SIG-M5 treated with dmso at 0.1 percent for 504 hours (cell line): ENCODE measurements at regions not wholly inside any gene's neighbourhood (a gene's known extent, or its start where the extent isn't known, plus 50 kb on each side); places are given as distances from the start of the nearest gene placed in this dataset.
"Not testable (repeated sequence)": the region's sequence is repeated elsewhere in the genome, so short reads cannot be mapped to it uniquely, and the experiment has no call there.

Experiments used
- DNase-seq: peaks from one replicate; lab custom pipeline; 2025; ENCODE audit not compliant: unreplicated experiment; lab: John Stamatoyannopoulos, UW

DNA sequence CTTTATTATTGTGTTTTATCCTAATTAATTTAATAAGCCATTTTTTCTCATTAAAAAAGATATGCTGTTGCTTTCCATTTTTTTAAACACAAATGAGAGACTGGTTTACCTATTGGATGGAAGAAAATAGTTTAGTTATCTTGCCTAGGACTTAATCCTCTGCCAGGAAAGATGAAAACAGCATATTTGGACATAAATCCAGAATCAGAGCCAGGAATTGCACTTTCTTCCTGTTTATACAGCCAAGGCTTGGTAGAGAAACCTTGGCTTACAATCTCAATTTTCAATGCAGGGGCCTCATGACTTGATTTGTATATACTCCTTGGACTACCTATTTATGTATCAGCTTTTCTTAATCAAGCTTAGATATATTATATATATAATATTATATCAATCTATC is 618.8 kb upstream of the SEMA3D start:
- DNase-seq: no peak

DNA sequence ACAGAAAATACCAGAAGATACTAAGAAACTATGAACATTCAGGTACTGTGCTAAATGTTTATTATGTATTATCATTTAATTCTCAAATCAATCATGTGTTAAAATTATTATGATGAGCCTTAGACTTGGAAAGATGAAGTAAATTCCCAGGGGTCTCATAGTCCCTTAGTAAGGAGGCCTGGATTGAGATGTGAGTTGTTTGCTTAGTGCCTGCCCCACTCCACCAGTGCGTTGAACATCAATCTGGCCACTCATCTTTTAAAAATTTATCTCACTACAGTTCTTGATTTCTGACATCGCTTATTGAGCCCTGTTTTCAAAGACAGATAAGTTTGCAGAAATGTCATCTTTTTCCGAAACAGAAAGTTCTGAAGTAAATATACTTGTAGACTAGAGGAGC is 618.4 kb upstream of the SEMA3D start:
- DNase-seq: no peak

DNA sequence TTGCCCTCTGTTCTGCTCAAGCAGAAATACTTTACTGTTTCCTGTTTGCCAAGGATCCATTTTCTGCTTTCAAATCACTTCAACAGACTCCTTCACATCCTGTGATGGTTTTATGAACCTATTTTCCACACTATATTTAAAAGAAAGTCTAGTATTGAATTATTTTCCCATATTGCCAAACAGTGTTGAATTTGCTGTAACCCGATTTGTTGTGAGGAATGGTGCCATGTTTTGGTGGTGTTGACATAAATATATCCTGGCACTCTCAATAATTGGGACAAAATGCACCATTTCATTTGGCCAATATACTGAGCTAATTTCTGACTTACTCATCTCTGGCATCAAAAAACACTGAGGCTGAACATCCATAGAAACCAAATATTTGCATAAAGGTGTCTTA is 615.4 kb upstream of the SEMA3D start:
- no peak for DNase-seq

DNA sequence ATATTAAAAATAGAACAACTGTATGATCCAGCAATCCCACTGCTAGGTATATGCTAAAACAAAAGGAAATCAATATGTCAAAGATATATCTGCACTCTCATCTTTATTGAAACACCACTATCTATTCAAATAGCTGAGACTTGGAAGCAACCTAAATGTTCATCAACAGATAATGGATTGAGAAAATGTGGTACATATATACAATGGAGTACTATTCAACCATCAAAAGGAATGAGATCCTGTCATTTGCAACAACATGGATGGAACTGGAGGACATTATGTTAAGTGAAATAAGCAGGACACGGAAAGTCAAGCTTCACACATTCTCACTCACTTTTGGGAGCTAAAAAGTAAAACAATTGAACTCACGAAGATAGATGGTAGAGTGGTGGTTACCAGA is 610.1 kb upstream of the SEMA3D start:
- DNase-seq: no peak

DNA sequence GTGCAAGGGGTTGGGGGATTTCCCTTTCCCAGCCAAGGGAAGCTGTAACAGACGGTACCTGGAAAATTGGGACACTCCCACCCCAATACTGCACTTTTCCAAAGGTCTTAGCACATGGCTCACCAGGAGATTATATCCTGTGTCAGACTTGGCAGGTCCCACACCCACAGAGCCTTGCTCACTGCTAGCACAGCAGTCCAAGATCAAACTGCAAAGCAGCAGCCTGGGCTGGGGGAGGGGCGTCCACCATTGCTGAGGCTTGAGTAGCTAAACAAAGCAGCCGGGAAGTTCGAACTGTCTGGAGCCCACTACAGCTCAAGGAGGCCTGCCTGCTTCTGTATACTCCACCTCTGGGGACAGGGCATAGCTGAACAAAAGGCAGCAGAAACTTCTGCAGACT is 604.2 kb upstream of the SEMA3D start:
- not testable (repeated sequence) for DNase-seq

DNA sequence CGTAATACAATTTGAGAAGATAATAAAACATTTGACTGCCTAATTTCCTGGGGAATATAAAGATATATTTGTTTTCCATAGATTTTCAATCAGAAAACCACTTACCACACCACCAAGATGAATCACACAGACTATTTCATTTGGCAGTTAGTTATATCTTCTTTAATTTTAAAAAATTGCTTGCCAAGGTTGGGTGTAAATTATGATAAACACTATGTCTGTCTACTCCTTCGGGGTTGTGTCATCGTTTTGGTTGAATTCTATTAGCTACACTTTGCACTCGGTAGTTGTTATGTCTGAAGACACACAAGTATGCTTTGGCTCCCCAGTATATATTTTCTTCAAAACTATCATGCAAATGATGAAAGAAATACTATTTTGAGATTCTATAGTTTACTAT is 594.8 kb upstream of the SEMA3D start:
- DNase-seq: no peak

DNA sequence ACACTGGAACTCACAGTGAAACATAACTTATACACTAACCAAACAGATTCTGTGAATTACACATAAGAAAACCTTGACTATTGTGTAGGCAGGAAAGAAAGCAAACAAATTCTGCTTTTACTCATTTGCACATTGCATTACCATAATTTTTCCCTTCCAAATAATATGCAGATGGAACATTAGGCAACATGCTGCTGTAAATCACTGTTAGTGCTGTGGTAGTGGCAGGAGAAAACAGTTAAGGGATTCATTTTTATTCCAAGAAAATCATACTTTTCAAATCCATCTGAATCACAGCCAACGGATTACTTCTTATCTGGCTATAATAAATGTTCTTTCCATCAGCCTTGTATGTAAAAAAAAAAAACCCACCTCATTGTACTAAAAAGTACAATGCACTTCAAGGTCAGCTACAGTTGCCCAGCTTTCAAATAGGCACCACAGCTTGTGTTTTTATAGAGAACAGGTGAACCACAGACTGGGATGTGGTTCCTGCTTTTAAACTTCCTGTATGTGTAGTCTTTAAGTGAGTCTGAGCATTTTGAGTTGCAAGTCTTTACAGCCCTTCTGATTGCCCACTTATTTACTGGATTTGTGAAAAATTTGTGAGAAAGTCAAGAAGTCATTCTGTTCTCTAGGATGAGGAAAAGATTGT is 590.0 kb upstream of the SEMA3D start:
- no peak for DNase-seq

DNA sequence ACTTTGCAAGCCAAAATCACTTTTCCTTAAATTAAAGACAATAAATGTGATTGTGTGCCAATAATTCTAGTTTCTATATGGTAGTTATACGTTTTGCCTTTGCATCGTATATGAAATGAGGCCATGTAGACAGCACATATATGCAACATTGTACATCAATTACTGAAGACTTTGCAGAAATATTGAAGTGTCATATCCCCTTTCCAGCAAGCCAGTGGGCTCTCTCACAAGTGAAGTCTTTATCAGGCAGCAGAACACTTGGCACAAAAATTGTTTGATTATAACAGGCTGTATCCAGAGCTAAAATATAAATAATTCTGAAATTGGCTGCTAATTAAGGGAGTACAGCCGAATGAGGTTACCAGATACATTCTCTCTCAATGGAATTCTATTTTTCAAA is 588.6 kb upstream of the SEMA3D start:
- no peak for DNase-seq

DNA sequence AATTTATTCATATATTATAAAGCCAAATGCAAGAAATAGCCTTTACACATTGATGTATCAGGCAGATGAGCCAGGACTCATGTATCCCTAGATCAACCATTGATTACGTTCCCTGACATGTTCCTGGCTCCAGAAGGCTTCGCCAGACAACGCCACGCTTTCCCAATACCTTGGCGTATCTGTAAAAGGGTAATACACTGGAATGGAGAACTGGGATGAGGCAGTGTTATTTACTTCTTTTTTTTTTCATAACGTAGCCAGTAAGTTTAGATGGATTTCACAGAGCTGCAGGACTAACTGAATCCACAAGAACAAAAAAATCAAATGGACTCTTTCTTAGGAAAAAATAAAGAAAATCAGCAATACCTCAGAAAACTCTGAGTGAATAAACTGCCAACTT is 588.1 kb upstream of the SEMA3D start:
- no peak for DNase-seq

DNA sequence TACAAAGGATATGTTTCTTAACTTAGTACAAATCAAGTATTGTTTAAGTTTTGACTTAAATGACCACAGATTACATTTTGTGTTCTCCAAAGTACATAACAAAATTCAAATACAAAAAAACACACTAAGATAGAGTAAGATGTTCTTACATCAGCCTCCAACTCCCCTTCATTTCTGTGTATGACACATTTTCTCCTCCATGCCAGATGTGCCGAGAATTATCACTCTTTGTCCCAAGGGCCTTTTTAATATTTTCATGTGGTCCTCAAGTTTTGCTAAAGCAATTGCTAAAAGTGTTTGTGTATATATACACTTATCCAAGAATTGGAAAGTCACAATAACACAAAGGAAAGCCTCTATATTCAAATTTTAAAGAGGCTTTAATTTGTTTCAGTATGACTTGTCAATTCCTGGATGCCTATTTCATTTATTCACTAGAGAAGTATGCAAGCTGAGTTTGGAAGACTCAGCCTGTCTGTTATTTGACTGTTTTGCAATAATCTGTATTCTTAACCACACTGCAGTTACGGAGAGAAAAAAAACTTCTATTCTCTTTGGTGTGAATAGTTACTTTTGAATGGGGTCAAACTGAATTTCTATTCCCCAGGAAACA is 586.4 kb upstream of the SEMA3D start:
- no peak for DNase-seq

DNA sequence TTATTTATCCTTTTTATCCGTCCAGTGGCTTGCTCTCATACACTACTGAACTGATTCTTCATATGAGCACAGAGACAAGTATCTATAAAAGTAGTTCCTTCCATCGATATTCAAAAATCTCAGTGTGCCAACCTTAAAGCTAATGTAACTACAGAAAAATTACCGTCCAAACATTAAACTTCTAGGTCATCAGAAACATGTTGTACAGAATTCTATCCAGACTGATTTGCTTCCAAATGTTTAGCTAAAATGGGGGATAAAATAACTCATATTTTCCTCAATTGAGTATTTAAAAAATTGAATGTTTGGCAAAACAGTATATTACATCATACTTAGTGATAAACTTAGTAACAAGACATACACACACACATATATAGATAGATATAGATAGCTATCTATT is 584.7 kb upstream of the SEMA3D start:
- DNase-seq: no peak

DNA sequence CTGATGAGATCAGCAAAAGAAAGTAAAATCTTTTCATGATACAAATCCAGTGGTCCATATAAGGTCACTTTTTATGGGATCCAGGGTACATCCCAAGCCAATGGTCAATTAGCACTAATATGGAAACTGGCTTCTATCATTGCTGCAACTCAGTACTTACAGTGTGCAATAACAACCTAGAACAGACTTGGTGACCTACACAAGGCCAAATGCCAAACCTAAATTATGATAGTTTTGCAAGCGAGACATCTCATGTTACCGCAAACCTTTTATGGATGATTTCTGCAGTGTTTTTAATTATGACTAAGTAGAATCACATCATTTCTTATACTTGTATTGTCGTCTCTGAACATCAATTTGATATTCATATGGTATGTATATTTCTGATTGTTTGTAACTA is 583.5 kb upstream of the SEMA3D start:
- DNase-seq: no peak

DNA sequence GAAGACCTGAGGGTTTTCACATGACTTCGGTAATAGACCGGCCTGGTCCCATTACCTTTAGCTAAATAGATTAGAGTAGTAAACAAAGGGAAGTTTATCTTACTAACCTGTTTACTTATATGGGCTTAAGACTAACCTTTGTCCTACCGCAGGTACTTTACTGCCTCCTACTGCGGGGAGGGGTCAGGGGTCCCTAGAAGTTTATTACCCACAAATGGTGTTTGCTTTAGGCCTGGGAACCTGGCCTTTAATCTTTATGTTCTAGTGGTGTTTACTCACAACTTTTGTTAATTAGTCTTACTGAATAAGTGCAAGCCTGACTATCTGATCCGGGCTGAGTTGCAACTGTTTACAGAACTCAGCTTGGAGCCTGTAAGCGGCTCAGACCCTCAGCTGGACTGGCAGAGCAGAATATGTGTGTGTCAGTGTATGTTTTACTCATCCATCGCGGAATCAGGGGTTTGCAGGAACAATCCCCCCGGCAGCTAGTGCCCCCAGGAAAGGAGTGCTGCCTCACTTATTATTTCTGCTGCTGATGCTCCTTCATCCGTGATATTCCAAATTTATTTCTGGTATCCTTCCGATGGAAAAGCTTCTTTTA is 578.9 kb upstream of the SEMA3D start:
- no peak for DNase-seq

DNA sequence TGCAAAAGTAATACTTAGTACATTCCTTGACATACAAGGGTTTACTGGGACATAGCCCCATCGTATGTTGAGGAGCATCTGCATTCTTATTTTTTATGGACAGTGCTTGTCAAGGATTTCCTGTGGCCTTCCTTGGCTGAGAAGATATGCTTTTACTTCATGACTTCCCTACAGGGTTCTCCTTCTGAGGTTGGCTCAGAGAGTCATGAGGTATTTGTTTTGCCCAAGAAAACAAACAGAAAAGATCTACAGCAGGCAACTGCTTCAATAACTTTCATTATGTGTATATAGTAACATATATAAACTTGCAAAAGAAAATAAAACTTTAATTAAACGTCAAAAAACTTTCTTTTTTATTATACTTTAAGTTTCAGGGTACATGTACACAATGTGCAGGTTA is 577.2 kb upstream of the SEMA3D start:
- no peak for DNase-seq

DNA sequence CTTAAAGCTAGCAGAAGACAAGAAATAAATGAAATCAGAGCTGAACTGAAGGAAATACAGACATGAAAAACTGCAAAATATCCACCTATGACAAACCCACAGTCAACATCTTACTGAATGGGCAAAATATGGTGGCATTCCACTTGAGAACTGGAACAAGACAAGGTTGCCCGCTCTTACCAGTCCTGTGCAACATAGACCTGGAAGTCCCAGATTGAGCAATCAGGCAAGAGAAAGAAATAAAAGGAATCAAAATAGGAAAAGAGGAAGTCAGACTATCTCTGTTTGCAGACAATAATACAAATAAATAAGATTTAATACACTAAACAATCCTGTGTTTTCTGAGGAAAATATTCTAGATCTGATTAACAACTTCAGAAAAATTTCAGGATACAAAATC is 570.5 kb upstream of the SEMA3D start:
- no peak for DNase-seq

DNA sequence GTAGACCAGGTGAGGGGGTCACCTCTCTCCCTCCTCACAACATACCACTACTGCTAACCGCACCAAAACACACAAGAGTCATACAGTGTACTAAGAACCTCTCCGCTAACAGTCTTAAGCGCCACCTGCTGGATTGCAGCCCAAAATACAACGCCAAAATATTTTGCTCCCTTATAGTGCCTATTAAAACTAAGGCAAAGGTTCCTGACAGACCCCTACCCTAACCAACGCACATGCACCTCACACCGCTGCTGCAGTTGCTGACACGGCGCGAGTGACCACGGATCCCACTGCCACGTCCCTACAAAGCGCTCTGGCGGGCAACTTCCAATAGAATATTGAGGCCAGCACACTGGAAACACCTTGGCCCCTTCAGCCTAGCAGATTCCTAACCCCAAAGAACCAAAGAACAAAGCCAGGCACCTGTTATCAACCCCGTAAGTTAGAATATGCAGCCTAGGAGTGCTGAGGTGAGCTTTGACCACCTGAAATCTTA is 563.6 kb upstream of the SEMA3D start:
- DNase-seq: peak; percentile 37

DNA sequence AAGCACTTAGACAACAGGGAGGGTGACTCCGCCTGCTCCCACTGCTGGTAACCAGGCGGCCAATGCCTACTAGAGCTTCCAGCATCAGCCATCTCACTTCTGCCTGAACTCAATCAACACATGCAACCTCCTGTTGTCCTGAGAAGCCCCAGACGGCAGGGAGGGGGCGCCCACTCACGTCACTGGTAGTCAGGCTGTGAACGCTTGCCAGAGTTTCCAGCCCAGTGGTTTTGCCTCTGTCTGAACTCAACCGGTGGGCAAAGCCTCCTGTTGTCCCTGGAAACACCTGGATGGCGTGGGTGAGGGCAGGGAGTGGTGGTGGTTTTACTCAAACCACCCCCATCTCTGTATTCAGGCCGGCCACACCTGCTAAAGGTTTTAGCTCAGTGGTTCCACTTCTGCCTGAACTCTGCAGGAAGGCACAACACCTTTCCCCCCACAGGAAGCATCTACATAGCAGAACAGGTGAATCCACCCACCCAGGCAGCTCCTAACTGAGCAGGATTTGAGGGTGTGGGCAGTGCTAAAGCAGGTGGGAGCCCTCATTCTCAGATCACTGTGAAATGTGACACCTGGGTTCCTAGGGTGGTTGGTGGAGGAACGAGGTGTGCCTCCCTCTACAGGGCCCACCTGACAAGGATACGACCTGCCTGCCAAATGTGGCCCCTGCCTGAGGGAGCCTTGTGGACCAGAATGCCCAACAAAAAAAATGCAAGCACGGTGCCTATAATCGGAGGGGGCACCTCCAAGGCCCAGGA is 563.0 kb upstream of the SEMA3D start:
- DNase-seq: no peak

DNA sequence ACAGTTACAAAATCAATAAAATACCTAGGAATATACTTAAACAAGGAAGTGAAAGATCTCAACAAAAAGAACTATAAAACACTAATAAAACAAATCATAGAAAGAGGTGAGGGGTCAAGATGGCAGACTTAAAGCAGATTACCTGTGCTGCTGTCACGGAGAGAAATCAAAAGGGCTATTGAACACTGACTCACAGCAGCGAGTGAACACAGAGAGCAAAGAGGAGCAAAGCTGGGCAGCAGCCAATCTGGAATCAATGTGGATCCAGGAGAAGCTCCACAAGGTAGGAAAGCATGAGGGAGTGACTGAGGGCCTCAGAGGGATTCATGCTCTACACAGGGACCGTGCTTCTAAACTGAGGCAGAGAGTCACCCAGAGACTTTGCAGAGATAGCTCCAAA is 562.0 kb upstream of the SEMA3D start:
- DNase-seq: no peak

DNA sequence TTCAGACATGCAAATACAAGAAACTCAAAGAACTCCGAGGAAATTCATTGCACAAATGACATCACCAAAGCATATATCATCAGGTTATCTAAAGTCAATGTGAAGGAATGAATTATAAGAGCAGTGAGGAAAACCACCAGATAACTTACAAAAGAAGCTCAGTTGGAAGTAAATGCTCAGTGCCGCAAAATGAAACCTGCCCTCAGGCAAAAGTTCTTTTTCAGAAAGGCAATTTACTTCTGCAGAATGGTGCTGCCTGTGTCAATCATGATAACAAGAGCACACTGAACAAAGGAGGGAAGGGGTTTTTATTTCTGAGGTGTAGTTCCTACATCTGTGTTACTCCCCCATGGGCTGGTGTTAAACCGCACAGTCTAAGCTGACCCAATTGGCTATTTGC is 550.6 kb upstream of the SEMA3D start:
- DNase-seq: no peak

DNA sequence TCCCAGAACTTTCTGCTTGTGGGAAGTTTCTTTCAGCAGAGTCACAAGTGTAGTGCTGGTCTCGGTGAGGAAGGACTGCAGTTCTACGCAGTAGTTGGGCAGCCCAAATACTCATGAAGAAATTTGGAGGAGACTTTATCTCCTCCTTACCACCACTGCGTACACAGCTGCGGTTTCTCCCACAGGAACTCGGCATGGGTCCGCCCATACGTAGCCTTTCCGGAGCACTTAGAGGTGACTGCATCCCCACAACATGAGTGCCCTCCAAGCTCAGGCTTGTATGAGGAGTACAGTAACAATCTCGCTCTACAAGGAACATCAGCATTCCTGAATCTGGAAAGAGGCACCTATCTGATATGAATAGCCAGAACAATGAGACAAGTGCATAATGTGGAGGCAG is 549.2 kb upstream of the SEMA3D start:
- no peak for DNase-seq

DNA sequence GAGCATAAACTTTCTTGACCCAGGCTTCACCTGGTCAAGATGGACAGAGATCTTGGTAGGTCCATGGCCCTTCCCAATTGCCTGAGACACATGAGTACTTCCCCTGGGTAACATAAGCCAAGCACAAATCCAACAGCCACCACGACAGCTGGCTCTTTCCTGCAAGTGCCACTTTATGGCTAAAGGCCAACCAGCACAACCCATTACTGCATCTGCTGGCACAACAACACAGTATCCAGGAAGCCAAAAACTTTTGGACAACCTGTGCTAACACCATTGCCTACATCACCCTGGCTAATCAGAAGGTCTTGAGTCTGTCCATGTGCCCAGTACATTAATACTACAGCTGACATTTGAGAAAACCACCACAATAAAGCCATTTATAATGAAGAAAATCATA is 548.0 kb upstream of the SEMA3D start:
- DNase-seq: no peak
